DMS79 treated with DMSO at 0.1 percent for 48 hours (cell line): ENCODE measurements at regions not wholly inside any gene's neighbourhood (a gene's known extent, or its start where the extent isn't known, plus 50 kb on each side); places are given as distances from the start of the nearest gene placed in this dataset.

Experiments used
- DNase-seq: peaks from one replicate; lab custom pipeline; 2025; lab: John Stamatoyannopoulos, UW

GRCh38 chr10:1788401-1788800 is 51.1 kb upstream of the ADARB2 start:
- DNase-seq: no peak
